Testis (tissue), 2 donors: ENCODE measurements at regions not wholly inside any gene's neighbourhood (a gene's known extent, or its start where the extent isn't known, plus 50 kb on each side); places are given as distances from the start of the nearest gene placed in this dataset.
"Not testable (repeated sequence)": the region's sequence is repeated elsewhere in the genome, so short reads cannot be mapped to it uniquely, and the experiment has no call there.

Experiments
- POLR2A ChIP-seq: fragments of 450-650 bp; IDR thresholded peaks from one replicate; pipeline ENCODE4 v1.6.1; 2017; ENCODE audit warnings: antibody characterized with exemption, mild to moderate bottlenecking, moderate library complexity
- TF ChIP-seq, protein P1 (sequence below), 3 experiments: fragments of 450-650 bp in 2 of 3; fragments of 200-600 bp in 1 of 3; sonication (generic) in 1 of 3; IDR thresholded peaks; one replicate each; pipeline ENCODE4 v1.5.1; 2016 to 2019; ENCODE audit warnings: antibody characterized with exemption in 3 of 3, mild to moderate bottlenecking in 2 of 3, moderate library complexity in 1 of 3

GRCh38 chr4:102410884-102411283 lies 65.6 kb upstream of the SLC39A8 start:
- TF ChIP-seq POLR2A: not testable (repeated sequence)
- TF ChIP-seq, protein P1, sequence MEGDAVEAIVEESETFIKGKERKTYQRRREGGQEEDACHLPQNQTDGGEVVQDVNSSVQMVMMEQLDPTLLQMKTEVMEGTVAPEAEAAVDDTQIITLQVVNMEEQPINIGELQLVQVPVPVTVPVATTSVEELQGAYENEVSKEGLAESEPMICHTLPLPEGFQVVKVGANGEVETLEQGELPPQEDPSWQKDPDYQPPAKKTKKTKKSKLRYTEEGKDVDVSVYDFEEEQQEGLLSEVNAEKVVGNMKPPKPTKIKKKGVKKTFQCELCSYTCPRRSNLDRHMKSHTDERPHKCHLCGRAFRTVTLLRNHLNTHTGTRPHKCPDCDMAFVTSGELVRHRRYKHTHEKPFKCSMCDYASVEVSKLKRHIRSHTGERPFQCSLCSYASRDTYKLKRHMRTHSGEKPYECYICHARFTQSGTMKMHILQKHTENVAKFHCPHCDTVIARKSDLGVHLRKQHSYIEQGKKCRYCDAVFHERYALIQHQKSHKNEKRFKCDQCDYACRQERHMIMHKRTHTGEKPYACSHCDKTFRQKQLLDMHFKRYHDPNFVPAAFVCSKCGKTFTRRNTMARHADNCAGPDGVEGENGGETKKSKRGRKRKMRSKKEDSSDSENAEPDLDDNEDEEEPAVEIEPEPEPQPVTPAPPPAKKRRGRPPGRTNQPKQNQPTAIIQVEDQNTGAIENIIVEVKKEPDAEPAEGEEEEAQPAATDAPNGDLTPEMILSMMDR (IDR thresholded peaks at IDR 0.05): not testable (repeated sequence)
